GM21528 (cell line): ENCODE measurements at regions not wholly inside any gene's neighbourhood (a gene's known extent, or its start where the extent isn't known, plus 50 kb on each side); places are given as distances from the start of the nearest gene placed in this dataset.

Experiments used
- ATAC-seq: cut with Tn5 transposase; IDR thresholded peaks from one replicate; pipeline ENCODE4 v1.9.1; 2021; ENCODE audit warnings: mild to moderate bottlenecking, moderate library complexity; ENCODE audit not compliant: unreplicated experiment, low FRiP score

DNA sequence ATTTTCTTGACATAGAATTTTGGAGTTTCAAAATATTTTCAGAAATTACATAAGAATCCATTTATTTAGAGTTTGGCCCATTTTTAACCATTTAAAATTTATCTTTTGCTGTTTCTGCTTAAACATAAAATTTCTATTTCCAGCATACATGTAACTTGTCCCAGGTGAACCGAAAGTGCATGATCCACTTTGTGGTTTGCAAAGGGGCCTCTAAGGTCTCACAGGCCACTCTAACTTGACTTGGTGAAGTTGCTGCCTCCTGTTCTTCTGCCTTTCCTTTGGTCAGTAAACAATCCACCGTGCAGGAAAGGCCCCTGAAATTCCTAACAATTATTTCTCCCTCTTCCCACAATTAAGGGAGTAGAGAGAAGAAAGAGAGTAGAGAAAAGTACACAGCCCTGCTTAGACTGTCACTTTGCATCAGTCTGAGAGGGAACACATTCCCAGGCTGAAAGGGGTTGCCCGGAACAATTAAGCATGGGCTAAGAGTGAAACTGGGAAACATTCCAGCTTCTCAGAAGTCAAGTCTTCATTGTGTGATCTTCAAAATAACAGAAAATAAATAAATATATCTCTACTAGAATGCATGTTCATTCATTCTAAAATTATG lies 79.5 kb upstream of the SEMA3A start:
- ATAC-seq: no peak

DNA sequence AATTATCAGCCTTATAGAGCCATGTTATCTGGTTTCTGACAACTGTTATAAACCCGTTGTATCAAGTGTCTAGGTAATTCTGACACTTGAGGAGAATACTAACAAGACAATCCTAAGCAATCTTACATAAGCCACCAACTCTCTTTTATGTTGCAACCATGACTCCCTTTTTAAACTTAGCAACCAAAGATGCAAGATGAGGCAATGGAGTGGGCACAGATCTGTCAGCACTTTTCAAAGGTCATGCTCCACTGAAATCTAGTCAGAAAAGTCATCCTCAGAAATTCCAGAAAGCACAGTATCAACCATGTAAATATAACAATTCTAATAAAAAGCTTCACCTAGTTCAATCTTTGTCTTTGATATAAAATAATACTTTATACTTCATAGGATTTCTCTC lies 77.0 kb upstream of the SEMA3A start:
- no peak for ATAC-seq

DNA sequence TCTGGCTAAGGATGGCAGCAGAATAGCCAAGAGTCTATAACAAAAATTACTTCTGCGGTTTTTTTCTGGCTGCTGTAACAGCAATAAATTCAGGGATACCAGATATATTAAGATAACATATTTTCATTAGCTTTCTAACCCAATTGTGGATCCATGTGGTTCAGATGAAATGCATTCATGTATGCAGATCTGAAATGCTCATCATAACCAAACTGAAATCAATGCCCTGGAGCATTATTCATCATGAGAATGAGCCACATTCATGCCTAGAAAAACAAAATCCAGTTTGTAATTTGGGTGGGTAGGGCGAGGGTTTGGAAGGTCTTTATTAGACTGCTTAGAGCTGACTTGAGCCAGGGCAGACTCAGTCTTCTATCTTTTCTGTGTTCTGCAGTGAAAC lies 69.8 kb upstream of the SEMA3A start:
- ATAC-seq: no peak

DNA sequence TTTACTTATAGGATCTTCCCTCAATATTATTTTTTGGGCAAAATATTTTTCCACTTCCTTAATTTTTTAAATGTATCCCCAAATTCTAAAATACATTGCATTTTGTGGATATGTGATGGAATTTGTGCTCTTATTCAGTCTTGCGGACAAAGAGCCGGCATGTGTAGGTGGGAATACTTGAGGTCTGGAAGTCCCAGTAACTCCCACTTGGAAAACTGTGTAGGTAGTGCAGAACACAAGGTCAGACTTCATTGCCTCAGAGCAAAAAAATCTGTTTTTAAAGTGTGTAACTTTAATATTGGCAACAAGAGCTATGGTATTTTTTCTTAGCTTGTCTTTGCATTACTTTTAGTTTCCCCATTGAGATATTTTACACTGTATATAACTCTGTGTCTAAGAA lies 68.5 kb upstream of the SEMA3A start:
- ATAC-seq: no peak

DNA sequence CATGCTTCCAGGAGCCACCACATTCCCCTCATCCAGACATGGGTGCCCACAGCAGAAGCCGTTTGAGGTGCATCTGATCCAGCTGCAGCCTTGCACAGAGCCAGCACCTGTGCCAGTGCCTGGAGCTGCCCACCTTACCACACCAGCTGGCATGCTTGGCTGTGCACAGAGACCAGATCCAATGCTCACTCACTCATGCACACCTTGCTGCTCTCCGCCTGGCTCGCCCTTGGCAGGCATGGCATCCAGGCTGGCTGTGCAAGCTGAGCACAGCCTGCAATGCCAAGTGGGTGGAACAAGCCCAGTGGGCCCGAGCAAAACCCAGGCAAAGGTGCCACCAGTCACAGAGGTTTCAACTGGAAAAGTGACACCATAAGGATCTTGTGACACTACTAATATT lies 66.9 kb upstream of the SEMA3A start:
- no peak for ATAC-seq

DNA sequence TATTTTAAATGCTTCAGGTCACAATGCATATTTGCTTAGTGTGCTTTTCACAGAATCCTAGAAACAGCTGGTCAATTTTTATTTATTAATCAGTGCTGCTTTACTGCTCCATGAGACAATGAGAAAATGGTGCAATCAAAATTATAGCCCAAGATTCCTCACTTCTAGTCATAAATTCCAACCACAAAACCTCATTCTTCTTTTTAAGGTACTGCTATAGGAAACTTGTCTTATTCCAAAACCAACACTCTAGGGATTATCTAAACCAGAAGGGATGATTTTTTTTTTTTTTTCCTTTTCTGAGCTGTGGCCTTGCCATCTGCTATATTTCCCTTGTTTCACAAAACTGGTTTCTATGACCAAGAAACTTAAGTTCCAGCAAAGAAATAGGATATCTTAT lies 64.0 kb upstream of the SEMA3A start:
- ATAC-seq: no peak

DNA sequence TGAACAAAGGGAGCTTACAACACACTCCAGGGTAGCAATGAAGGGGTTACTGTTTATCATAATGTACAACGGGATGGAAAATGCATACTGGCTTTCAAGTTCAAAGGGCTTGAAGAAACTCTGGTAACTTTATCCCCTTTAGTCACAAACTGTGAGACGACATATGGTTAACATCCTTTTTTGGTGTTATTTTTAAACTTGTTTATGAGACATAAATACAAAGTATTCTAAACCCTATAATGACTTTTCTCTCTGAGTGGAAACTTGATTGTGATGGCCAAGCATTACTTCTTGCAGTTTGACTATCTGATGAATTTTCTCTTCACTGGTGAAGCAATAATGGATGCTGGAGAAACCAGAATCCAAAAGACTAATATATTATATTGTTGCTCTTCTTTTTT lies 62.0 kb upstream of the SEMA3A start:
- ATAC-seq: no peak

DNA sequence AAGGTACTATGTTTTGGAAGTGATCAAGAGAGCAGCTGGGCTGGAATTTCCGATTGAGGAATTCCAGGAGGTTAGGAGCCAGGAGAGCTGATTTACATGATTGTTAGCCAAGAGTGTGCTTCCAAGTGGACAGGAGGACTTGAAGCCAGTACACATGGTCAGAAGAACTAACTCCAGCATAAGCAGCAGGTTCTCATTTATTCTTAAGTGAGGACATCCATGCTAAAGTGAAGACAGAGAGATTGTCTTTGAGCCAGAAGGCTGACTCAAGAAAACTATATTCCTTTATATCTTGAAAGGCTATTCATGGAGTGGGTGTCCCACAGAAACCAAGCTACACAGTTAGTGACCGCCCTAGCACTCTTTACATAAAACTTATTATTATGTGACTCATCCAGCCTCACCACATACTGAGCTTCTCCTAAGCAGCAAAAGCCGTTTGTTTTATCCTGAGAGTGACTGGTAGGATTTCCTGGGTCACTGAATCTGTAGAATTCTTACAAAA lies 56.7 kb upstream of the SEMA3A start:
- ATAC-seq: no peak

DNA sequence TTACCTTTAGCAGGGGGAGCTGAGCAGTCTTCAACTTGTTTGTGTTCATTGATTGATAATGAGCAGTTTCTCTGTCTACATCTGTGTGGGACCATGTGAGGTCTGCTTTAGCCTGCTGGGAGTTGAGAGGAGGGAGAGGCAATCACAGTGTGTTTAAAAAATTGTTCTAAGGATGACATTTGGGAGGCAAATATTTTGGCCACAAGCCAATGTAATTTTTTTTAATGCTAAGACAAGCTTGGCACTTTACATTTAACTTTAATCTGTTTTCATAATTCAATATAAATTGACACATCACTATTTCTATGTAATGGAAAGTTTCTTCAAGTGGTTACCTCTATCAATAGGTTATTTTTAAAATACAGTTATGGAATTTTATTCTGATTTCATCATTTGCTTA lies 55.9 kb upstream of the SEMA3A start:
- ATAC-seq: no peak

DNA sequence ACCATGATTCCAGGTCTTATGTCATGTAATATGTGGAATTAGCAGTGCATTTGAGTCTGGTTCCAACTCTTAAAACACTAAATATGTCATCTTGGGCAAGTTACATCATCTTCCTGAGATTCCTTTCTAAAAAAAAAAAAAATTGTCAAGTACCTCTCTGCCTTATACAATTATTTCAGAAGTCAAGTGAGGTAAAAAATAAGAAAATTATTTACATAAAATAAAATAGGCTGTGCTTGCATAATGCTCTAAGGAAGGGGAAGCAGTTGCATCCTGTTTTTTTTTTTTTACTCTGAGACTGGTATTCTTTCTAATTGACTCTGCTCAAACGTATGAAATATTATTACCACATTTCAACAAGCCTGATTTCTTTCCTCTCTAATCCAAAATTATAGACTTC lies 55.1 kb upstream of the SEMA3A start:
- no peak for ATAC-seq

DNA sequence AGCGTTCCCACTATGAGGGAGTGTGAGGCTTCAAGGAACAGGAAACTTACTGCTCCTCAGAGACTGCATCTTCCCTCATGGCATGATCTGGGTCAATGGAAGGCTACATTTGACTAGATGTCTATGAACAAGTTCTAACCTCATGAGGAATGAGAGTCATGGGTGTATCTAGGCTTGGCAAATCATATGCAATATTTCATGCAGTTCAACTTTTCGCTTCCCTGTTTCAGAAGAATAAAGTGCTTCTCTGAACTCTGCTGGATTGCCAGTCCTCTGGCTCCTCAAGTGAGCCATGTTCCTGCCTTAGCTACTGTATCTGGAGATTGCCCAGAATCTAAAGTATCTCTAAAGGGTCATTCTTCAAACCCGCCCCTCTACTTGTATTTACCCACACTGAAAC lies 54.3 kb upstream of the SEMA3A start:
- no peak for ATAC-seq

DNA sequence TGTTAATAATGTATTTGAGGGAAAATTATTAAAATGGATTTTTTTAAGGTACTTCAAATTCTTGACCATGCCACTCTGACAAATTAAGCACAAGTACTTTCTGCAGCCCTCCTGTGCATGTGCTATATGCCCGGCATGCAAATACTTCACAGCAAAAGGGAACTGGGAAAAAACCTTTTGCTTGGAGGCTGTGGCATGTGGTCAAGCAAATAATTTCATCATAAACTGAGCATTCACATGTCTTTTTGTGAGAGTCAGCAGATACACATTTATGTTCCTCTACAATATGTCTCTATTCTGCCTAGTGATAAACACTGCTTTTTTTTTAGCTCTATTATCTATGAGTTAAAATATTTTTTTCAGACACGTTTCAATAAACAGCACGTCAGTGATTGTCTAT lies 53.7 kb upstream of the SEMA3A start:
- no peak for ATAC-seq

DNA sequence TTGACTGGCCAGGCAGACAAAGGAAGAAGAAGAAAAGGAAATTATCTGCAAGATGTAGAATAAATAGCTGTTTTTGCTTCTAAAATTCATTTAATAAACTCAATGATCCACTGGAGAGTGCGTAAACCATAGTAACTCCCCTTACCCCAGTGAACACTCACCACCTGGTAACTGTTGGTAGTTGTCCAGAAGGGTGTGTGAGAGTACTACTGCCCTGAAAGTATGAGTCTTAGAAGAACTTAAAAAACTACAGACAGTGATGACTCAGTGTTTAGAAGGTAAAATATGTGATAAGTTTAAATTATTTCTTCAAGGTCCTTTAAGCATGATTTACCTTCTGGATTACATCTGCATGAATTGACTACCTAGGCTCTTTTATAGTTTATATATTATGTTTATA lies 53.0 kb upstream of the SEMA3A start:
- no peak for ATAC-seq

DNA sequence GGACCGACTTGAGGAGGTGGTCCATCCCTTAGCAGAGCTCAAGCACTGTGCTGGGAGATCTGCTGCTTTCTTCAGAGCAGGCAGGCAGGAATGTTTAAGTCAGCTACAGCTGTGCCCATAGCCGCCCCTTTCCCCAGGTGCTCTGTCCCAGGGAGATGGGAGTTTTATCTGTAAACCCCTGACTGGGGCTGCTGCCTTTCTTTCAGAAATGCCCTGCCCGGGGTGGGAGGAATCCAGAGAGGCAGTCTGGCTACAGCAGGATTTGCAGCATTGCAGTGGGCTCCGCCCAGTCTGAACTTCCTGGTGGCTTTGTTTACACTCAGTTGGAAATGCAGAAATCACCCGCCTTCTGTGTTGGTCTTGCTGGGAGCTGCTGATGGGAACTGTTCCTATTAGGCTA lies 51.2 kb upstream of the SEMA3A start:
- no peak for ATAC-seq
